ENCODE measurements at regions not wholly inside any gene's neighbourhood (a gene's known extent, or its start where the extent isn't known, plus 50 kb on each side); places are given as distances from the start of the nearest gene placed in this dataset.
A peak's percentile ranks its signal among the peaks of the same experiment; 100 is the strongest.

GRCh38 chr13:105048677-105049076 is 1486.8 kb downstream of the EFNB2 start:
- Histone ChIP-seq H3K27ac (ENCODE audit: low read depth, low read length) (no peak overlapping the region), H3K4me3 (ENCODE audit: low read depth, low read length) (no peak overlapping the region), H3K4me1 (ENCODE audit: control insufficient read depth, insufficient read depth, low read length) (no peaks in the 10 kb centered on the region), H3K27me3 (ENCODE audit: control insufficient read depth, insufficient read depth, low read length) (no peaks in the 10 kb centered on the region), H3K9me3 (ENCODE audit: control insufficient read depth, insufficient read depth, low read length) (no peaks in the 10 kb centered on the region), H3K36me3 (ENCODE audit: control insufficient read depth, insufficient read depth, low read length) (no peaks in the 10 kb centered on the region)
- 10% methylated on average over 1 of the region's 1 CpG for WGBS (ENCODE audit: insufficient coverage)
- no peak for DNase-seq (ENCODE audit: low read depth in 4 of 6, low spot score in 6 of 6)

GRCh38 chr13:105047676-105048295 is 1487.7 kb downstream of the EFNB2 start:
- H3K27me3 ChIP-seq (ENCODE audit: control insufficient read depth, insufficient read depth, low read length) = no peaks in the 10 kb centered on the region
- WGBS (ENCODE audit: insufficient coverage) = 100% methylated on average over 1 of the region's 3 CpGs
- no peaks in the 10 kb centered on the region for H3K36me3 ChIP-seq (ENCODE audit: control insufficient read depth, insufficient read depth, low read length)
- peak in 5 of 6 donors; percentile 27 to 74 (median 36) for DNase-seq (ENCODE audit: low read depth in 4 of 6, low spot score in 6 of 6)
- no peaks in the 10 kb centered on the region for H3K4me1 ChIP-seq (ENCODE audit: control insufficient read depth, insufficient read depth, low read length)
- no peak overlapping the region for H3K4me3 ChIP-seq (ENCODE audit: low read depth, low read length)
- peaks cover 2% of the 10 kb centered on the region for H3K9me3 ChIP-seq (ENCODE audit: control insufficient read depth, insufficient read depth, low read length)
- H3K27ac ChIP-seq (ENCODE audit: low read depth, low read length) = no peak overlapping the region

GRCh38 chr13:105037110-105037509 is 1498.4 kb downstream of the EFNB2 start:
- no peaks in the 10 kb centered on the region for H3K36me3 ChIP-seq (ENCODE audit: control insufficient read depth, insufficient read depth, low read length)
- H3K27me3 ChIP-seq (ENCODE audit: control insufficient read depth, insufficient read depth, low read length) = no peaks in the 10 kb centered on the region
- no peak overlapping the region for H3K4me3 ChIP-seq (ENCODE audit: low read depth, low read length)
- no peak overlapping the region for H3K27ac ChIP-seq (ENCODE audit: low read depth, low read length)
- no CpG with 5 or more reads among the region's 2 CpGs for WGBS (ENCODE audit: insufficient coverage)
- peaks cover 9% of the 10 kb centered on the region for H3K9me3 ChIP-seq (ENCODE audit: control insufficient read depth, insufficient read depth, low read length)
- peak in 1 of 6 donors; percentile 33 for DNase-seq (ENCODE audit: low read depth in 4 of 6, low spot score in 6 of 6)
- H3K4me1 ChIP-seq (ENCODE audit: control insufficient read depth, insufficient read depth, low read length) = no peaks in the 10 kb centered on the region

GRCh38 chr13:105035092-105035491 is 1500.4 kb downstream of the EFNB2 start:
- Histone ChIP-seq H3K4me3 (ENCODE audit: low read depth, low read length) (no peak overlapping the region), H3K27me3 (ENCODE audit: control insufficient read depth, insufficient read depth, low read length) (no peaks in the 10 kb centered on the region), H3K27ac (ENCODE audit: low read depth, low read length) (no peak overlapping the region), H3K4me1 (ENCODE audit: control insufficient read depth, insufficient read depth, low read length) (no peaks in the 10 kb centered on the region), H3K9me3 (ENCODE audit: control insufficient read depth, insufficient read depth, low read length) (peaks cover 2% of the 10 kb centered on the region), H3K36me3 (ENCODE audit: control insufficient read depth, insufficient read depth, low read length) (no peaks in the 10 kb centered on the region)
- 46% methylated on average over 3 of the region's 4 CpGs for WGBS (ENCODE audit: insufficient coverage)
- peak in 1 of 6 donors; percentile 12 for DNase-seq (ENCODE audit: low read depth in 4 of 6, low spot score in 6 of 6)

- no peak overlapping the region for H3K27ac ChIP-seq (ENCODE audit: low read depth, low read length)
- no peaks in the 10 kb centered on the region for H3K36me3 ChIP-seq (ENCODE audit: control insufficient read depth, insufficient read depth, low read length)
- no peaks in the 10 kb centered on the region for H3K27me3 ChIP-seq (ENCODE audit: control insufficient read depth, insufficient read depth, low read length)
- no peak overlapping the region for H3K4me3 ChIP-seq (ENCODE audit: low read depth, low read length)
- no peak for DNase-seq (ENCODE audit: low read depth in 4 of 6, low spot score in 6 of 6)
- no peaks in the 10 kb centered on the region for H3K4me1 ChIP-seq (ENCODE audit: control insufficient read depth, insufficient read depth, low read length)
- WGBS (ENCODE audit: insufficient coverage) = 100% methylated on average over 2 of the region's 2 CpGs
- H3K9me3 ChIP-seq (ENCODE audit: control insufficient read depth, insufficient read depth, low read length) = no peaks in the 10 kb centered on the region
Measured at GRCh38 chr13:105033999-105034398, 1501.5 kb downstream of the EFNB2 start.

GRCh38 chr13:105031306-105031705 is 1504.2 kb downstream of the EFNB2 start:
- no peak for DNase-seq (ENCODE audit: low read depth in 4 of 6, low spot score in 6 of 6)

GRCh38 chr13:105030851-105031250 is 1504.6 kb downstream of the EFNB2 start:
- Histone ChIP-seq H3K4me3 (ENCODE audit: low read depth, low read length) (no peak overlapping the region), H3K36me3 (ENCODE audit: control insufficient read depth, insufficient read depth, low read length) (no peaks in the 10 kb centered on the region), H3K27me3 (ENCODE audit: control insufficient read depth, insufficient read depth, low read length) (no peaks in the 10 kb centered on the region), H3K4me1 (ENCODE audit: control insufficient read depth, insufficient read depth, low read length) (no peaks in the 10 kb centered on the region), H3K9me3 (ENCODE audit: control insufficient read depth, insufficient read depth, low read length) (no peaks in the 10 kb centered on the region), H3K27ac (ENCODE audit: low read depth, low read length) (no peak overlapping the region)
- DNase-seq (ENCODE audit: low read depth in 4 of 6, low spot score in 6 of 6) = no peak
- 97% methylated on average over 2 of the region's 3 CpGs for WGBS (ENCODE audit: insufficient coverage)

More at GRCh38 chr13:105031306-105031705, 1504.2 kb downstream of the EFNB2 start:
- 100% methylated on average over 4 of the region's 5 CpGs for WGBS (ENCODE audit: insufficient coverage)
- Histone ChIP-seq H3K27ac (ENCODE audit: low read depth, low read length) (no peak overlapping the region), H3K9me3 (ENCODE audit: control insufficient read depth, insufficient read depth, low read length) (no peaks in the 10 kb centered on the region), H3K4me1 (ENCODE audit: control insufficient read depth, insufficient read depth, low read length) (no peaks in the 10 kb centered on the region), H3K27me3 (ENCODE audit: control insufficient read depth, insufficient read depth, low read length) (no peaks in the 10 kb centered on the region), H3K4me3 (ENCODE audit: low read depth, low read length) (no peak overlapping the region), H3K36me3 (ENCODE audit: control insufficient read depth, insufficient read depth, low read length) (no peaks in the 10 kb centered on the region)

GRCh38 chr13:105019073-105019472 is 1516.4 kb downstream of the EFNB2 start:
- Histone ChIP-seq H3K4me1 (ENCODE audit: control insufficient read depth, insufficient read depth, low read length) (no peaks in the 10 kb centered on the region), H3K36me3 (ENCODE audit: control insufficient read depth, insufficient read depth, low read length) (no peaks in the 10 kb centered on the region), H3K9me3 (ENCODE audit: control insufficient read depth, insufficient read depth, low read length) (no peaks in the 10 kb centered on the region), H3K27ac (ENCODE audit: low read depth, low read length) (no peak overlapping the region), H3K27me3 (ENCODE audit: control insufficient read depth, insufficient read depth, low read length) (no peaks in the 10 kb centered on the region), H3K4me3 (ENCODE audit: low read depth, low read length) (no peak overlapping the region)
- DNase-seq (ENCODE audit: low read depth in 4 of 6, low spot score in 6 of 6) = no peak
- WGBS (ENCODE audit: insufficient coverage) = no CpG with 5 or more reads among the region's 8 CpGs

GRCh38 chr13:105016266-105016665 is 1519.2 kb downstream of the EFNB2 start:
- no peak for DNase-seq (ENCODE audit: low read depth in 4 of 6, low spot score in 6 of 6)
- no peak overlapping the region for H3K4me3 ChIP-seq (ENCODE audit: low read depth, low read length)
- H3K27me3 ChIP-seq (ENCODE audit: control insufficient read depth, insufficient read depth, low read length) = no peaks in the 10 kb centered on the region
- H3K27ac ChIP-seq (ENCODE audit: low read depth, low read length) = no peak overlapping the region
- H3K9me3 ChIP-seq (ENCODE audit: control insufficient read depth, insufficient read depth, low read length) = no peaks in the 10 kb centered on the region
- no peaks in the 10 kb centered on the region for H3K4me1 ChIP-seq (ENCODE audit: control insufficient read depth, insufficient read depth, low read length)
- H3K36me3 ChIP-seq (ENCODE audit: control insufficient read depth, insufficient read depth, low read length) = no peaks in the 10 kb centered on the region
- WGBS (ENCODE audit: insufficient coverage) = 70% methylated on average over 3 of the region's 4 CpGs

GRCh38 chr13:105008604-105009003 is 1526.9 kb downstream of the EFNB2 start:
- 100% methylated on average over 1 of the region's 5 CpGs for WGBS (ENCODE audit: insufficient coverage)
- Histone ChIP-seq H3K9me3 (ENCODE audit: control insufficient read depth, insufficient read depth, low read length) (no peaks in the 10 kb centered on the region), H3K36me3 (ENCODE audit: control insufficient read depth, insufficient read depth, low read length) (no peaks in the 10 kb centered on the region), H3K4me1 (ENCODE audit: control insufficient read depth, insufficient read depth, low read length) (no peaks in the 10 kb centered on the region), H3K27me3 (ENCODE audit: control insufficient read depth, insufficient read depth, low read length) (no peaks in the 10 kb centered on the region), H3K4me3 (ENCODE audit: low read depth, low read length) (no peak overlapping the region), H3K27ac (ENCODE audit: low read depth, low read length) (no peak overlapping the region)
- no peak for DNase-seq (ENCODE audit: low read depth in 4 of 6, low spot score in 6 of 6)
